ENCODE measurements at regions not wholly inside any gene's neighbourhood (a gene's known extent, or its start where the extent isn't known, plus 50 kb on each side); places are given as distances from the start of the nearest gene placed in this dataset.

- DNase-seq, result no peak
These were observed 105.5 kb upstream of the CPLX2 start for GRCh38 chr5:175765858-175766257.

DNA sequence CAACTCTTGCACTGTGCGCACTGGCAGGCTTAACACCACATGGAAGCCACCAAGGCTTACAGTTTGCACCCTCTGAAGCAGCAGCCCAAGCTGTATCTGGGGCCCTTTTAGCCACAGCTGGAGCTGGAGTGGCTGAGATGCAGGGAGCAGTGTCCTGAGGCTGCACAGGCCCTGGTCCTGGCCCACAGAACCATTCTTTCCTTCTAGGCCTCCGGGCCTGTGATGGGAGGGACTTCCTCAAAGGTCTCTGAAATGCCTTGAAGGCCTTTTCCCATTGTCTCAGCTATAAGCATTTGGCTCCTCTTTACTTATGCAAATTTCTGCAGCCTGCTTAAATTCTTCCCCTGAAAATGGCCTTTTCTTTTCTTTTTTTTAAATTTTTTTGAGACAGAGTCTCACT is 104.4 kb upstream of the CPLX2 start:
- DNase-seq, result no peak

DNA sequence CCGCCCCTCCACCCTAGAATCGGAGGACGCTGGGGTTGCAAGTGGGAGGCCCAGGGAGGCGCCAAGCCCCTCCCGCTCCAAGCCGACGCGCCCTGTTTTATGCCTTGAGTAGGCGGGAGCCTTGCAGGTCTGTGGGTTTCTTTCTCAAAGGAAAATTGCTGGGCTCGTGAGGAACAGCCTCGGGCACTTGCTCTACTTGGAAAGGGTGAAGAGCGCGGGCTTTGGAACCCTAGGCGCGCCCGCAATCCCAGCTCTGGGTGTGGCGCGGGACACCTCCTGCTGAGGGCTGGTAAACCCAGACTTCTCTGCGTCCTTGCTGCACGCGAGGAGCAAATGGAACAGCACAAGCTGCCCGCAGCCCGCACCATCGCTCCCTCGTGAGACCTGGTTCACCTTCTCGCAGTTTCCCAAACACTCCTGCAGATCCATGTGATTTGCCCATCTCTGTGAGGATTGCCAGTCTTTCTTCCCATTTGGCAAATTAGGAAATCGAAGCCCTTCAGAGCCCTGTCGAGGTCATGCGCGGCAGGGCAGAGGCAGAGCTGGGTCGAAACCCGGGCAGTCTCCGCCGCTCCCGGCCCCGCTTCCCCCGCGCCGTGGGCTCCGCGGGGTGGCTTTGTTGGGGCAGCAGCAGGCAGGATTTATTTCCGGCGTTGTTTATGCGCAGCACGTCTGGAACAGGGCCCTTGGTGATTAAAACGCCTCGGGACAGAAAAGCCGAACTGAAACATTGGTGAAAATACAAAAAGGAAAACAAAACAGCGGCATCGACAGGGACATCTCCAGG is 98.4 kb upstream of the CPLX2 start:
- DNase-seq, result no peak

DNA sequence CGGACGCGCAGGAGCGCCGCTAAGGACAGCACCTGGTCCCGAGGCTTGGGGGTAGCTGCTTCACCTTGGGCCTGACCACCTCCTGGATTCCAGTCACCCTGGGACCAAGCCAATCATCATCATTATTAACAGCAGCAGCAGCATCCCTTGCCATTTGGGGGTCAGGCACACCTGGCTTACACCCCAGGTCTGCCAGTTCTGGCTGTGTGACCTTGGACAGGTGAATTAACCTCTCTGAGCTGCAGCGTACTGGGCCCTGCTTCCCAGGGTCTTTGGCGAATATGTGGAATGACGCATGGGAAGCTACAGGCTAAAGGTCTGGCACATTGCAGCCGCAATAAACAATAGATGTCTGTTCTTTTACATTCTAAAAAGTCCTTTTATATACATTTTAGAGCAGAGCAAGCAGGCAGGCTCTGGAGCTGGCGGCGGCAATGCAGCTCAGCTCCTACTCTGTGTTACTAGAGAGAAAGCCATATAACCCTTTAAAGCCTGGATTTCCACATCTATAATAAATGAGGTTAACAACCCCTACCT is 97.8 kb upstream of the CPLX2 start:
- DNase-seq, result no peak

GRCh38 chr5:175775416-175775815 is 96.0 kb upstream of the CPLX2 start:
- DNase-seq, result no peak

- DNase-seq, result no peak
These were observed 92.4 kb upstream of the CPLX2 start for GRCh38 chr5:175778951-175779503.

DNA sequence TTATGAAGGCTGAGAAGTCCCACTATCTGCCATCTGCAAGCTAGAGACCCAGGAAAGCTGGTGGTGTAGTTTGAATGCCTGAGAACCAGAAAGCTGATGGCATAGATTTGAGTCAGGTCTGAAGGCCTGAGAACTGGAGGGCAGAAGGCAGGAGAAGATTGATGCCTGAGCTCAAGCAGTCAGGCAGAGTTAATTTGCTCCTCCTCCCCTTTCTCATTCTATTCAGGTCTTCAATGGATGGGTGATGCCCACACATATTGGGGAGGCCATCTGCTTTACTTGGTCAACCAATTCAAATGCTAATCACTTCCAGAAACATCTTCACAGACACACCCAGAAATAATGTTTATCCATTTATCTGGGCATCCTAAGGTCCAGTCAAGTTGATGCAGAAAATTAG is 87.6 kb upstream of the CPLX2 start:
- DNase-seq, result no peak

DNA sequence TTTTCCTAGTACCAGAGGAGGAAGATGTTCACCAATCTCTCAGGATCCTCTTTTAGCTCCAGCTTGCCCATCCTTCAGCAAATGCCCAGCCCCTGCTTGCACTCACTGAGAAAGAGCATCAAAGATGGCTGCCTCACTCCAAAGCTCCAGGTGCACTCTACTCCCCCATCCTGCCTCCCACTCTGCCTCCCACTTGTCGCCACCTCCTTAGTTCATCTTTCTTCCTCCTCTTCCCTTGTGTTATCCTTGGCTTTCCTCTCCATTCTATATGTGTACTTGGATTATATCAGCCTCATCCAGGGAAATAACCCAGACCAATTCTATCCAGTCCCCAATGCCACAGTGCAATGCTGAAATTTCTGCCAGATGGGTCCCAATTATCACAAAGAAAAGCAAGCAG is 87.1 kb upstream of the CPLX2 start:
- DNase-seq, result no peak

- no peak for DNase-seq
These were observed 85.7 kb upstream of the CPLX2 start for GRCh38 chr5:175785681-175786080.

DNA sequence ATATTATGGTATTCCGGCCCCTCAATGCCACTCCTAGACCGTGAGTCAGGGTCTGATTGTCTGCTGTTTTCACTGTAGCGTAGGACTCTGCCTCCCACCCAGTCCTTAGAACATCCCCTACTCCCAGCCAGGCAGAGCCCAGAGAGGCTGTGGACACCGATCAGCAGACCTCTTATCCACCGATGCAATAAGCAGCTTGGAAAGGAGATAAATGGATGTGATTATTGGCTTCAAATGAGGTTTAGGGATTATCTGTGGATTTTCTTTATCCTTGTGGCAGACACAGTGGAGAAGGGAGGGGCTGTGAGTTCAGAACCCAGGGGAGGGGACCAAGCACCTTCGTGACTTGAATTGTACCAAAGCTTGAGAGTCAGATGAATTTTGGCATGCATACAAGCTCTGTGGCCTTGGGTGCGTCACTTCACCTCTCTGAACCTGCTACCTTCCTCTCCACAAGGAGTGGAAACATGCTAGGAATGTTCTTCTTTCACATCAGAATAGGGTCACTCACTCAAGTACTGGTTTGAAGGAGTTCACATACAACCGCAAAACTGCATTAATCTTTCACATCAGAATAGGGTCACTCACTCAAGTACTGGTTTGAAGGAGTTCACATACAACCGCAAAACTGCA is 83.1 kb upstream of the CPLX2 start:
- no peak for DNase-seq

GRCh38 chr5:175789670-175790069 is 81.7 kb upstream of the CPLX2 start:
- DNase-seq, result no peak

DNA sequence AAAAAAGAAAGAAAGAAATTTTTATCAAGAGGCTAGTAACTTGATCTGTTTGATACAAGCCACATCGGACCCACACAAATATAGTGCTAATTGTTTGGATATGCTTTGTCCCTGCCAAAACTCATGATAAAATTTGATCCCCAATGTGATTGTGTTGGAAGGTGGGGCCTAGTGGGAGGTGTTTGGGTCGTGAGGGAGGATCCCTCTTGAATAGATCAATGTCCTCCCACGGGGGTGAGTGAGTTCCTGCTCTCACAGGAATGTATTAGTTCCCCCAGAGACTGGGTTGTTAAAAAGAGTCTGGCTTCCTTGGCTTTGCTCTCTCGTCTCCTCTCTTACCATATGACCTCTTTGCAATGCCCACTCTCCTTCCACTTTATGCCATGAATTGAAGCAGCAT is 80.6 kb upstream of the CPLX2 start:
- DNase-seq, result no peak

- no peak for DNase-seq
These were observed 75.4 kb upstream of the CPLX2 start for GRCh38 chr5:175795959-175796358.

DNA sequence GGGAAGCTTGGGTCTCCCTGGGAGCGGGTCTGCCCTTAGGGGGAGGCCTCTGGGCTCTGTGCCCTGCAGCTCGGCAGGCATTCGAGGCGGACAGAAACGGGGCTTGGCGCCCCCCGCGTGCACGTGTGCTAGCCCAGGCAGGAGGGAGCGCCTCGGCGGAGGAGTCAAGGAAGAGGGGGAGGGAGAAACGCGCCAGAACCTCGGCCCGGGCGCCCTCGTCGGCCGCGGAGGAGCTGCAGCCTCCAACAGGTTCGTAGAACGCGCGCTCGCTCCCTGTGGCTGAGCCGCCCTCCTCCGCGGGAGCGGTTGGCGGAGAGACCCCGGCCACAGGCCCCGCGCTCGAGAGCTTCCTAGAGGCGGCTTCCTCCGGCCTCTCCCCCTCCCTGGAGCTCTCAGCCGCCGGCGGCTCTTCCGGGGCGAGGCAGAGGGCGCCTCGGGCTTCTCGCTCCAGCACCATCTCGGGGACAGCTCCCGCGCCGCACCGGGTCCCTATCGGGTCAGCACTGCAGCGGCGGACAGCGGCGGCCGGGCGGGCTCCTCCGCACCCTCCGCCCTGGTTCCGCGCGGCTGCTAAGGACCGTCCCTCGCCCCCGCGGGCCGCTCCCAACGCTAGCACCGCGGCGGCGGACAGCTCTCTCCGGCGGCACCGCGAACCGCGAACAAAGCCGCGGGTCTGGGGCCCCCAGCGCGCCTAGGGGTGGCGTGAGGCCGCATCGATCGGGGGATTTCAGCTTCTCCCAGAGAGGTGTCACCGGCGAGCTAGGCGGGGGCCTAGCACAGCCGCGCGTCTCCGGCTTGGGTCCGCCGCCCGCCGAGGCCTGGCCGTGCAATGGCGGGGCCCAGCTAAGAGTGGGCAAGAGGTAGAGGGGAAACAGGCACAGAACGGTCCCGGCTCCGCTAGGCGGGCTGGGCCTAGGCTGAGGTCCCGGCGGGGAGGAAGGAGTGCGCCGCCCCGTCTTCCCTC is 74.6 kb upstream of the CPLX2 start:
- peak; percentile 90 for DNase-seq

DNA sequence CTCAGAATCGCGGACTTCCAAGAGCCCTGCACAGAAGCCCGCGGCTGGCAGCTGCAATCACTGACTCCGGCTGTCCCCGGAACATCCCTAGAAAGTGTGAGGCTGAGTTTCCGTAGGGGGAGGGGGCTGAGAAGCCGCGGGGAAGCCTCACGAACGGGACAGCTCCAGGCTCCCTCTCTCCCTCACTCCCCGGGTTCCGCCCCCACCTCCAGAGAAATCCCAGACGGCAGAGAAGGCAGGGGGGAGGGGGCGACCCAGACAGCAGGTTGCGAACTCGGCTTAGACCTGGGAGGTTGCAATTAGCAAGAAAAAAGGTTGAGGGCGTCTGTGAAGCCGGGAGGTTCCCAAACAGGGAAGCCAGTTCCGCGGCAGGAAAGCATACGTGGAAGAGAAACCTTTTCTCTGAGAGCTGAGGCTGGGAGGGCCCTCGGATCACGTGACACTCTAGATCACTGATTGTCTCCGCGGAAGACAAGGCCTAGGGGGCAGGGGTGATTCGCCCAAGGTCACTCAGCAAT is 73.8 kb upstream of the CPLX2 start:
- no peak for DNase-seq

- DNase-seq, result no peak
These were observed 72.8 kb upstream of the CPLX2 start for GRCh38 chr5:175798626-175799025.

DNA sequence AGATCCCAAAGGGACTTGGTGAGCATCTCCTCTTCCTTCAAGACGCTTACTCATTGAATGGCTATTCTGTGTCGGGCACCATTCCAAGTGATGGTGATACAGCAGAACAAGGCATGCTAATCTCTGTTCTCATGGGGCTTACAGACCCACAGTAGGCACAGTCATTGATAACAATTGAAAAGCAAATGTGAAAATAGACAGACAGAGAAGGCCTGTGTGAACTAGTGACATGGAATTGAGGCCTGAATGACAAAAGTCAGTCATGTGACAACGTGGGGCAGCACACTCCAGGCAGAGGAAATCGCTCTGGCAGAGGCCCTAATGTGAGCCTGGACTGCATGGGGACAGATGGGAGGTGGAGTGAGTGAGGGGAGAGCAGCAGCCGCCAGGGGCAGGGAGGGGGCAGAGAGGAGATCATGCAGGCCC is 70.7 kb upstream of the CPLX2 start:
- DNase-seq, result no peak

DNA sequence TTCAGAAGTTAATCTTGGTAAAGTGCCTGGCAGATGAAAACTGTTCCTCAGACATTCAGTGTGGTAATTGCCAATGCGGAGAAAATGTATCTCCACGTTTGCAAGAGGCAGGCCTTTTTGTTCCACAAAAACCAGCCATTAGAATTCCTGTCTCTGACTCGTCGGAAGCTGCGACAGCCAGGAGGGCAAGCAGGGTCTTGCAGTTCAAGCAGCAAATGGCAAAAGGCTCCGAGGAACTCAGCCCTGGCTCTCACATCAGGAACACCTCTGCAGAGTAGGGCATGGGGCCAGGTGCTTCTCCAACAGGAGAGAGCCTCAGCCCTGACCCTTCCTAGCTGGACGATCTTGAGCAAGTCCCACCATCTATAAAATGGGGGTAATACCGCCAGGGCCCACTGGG is 69.0 kb upstream of the CPLX2 start:
- no peak for DNase-seq

- no peak for DNase-seq
These were observed 68.1 kb upstream of the CPLX2 start for GRCh38 chr5:175803254-175803653.

DNA sequence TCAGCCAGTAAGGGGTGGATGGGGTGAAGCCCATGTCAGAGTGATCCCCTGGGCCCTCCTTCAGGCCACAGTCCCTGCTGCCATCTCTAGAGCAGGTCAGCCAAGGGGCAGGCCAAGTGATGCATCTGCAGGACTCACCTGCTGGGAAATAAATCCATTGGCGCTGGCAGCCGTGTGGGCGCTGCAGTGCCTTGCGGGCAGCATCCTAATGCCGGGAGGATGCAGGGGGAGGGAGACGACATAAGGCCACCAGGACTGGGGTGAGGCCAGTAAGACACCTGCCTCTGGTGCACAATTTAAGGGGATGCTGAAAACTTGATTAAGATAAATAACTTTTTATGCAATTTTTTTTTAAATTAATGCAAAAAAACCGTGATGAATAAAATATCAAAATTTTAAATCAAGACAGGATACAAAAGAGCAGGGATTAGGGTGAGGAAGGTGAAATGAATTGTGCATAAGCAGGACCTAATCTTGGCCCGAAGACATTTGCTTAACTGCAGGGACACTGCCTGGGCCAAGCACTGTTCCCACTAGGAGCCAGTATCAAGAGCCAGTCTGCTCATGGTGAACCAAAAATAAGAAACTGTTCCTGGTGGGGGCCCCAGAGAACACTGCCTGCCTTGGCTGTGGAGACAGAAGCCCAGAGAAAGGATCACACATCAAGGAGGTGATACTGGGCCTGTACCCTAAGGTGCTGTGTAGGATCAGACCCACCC is 67.5 kb upstream of the CPLX2 start:
- DNase-seq, result no peak
